HCT116 (cell line): ENCODE measurements at regions not wholly inside any gene's neighbourhood (a gene's known extent, or its start where the extent isn't known, plus 50 kb on each side); places are given as distances from the start of the nearest gene placed in this dataset.

ENCODE experiments used
- ATAC-seq: fragments of 200-7000 bp; cut with Tn5 transposase; 2 replicates; pipeline ENCODE4 v1.9.1; 2020; ENCODE audit warnings: mild to moderate bottlenecking, moderate library complexity
- BruUV-seq: library from RNA; stranded (reverse); fragments of 400-500 nt; replicated peaks from 2 replicates; lab custom pipeline; 2021; lab: Mats Ljungman, UMichigan
- CTCF ChIA-PET: fragments of 300-600 bp; sonication (Branson Sonifier 250); formaldehyde crosslinking; loops from one replicate; lab custom pipeline; 2021; ENCODE audit warnings: antibody characterized with exemption; lab: Charles Lee
- POLR2A ChIA-PET: fragments of 300-600, 350-600 bp; sonication (Branson Sonifier 250); formaldehyde crosslinking; loops from one replicate; lab custom pipeline; 2021; ENCODE audit warnings: antibody characterized with exemption; lab: Charles Lee
- RAD21 ChIA-PET, 2 experiments: fragments of 300-600 bp; sonication (Branson Sonifier 250); formaldehyde crosslinking; loops; one replicate each; lab custom pipeline; 2023; ENCODE audit warnings: low total read pairs in 2 of 2; ENCODE audit not compliant: uncharacterized antibody in 2 of 2, unreplicated experiment in 2 of 2, low non-redundant PET in 1 of 2; lab: Charles Lee
- DNase-seq: peaks from one replicate; pipeline ENCODE4 v3.0.0-alpha.2; 2010; ENCODE audit warnings: low read depth, low spot score
- H2AFZ ChIP-seq: fragments of 200-600 bp; shearing (Covaris generic), sonication (generic); 2 replicates; pipeline ENCODE4 v1.6.1; 2017; ENCODE audit warnings: low read depth, mixed run types, mixed read lengths, antibody characterized with exemption, low read length; ENCODE audit not compliant: poor library complexity, severe bottlenecking
- H3K27ac ChIP-seq: 2 replicates; pipeline ENCODE4 v1.5.1; 2012; ENCODE audit warnings: low read depth, low read length
- H3K27me3 ChIP-seq: fragments of 200-600 bp; sonication (generic); 2 replicates; pipeline ENCODE4 v1.6.1; 2016; ENCODE audit warnings: mixed run types, low read length, mixed read lengths; ENCODE audit not compliant: insufficient read depth
- H3K36me3 ChIP-seq, 2 experiments: fragments of 200-500 bp in 1 of 2; fragments of 200-600 bp in 1 of 2; sonication (Bioruptor generic) in 1 of 2; sonication (generic) in 1 of 2; 2 replicates each; pipeline versions ENCODE4 v1.5.1 to v1.6.1; 2014 to 2016; ENCODE audit warnings: low read length in 2 of 2, inconsistent platforms in 1 of 2, mixed read lengths in 1 of 2, mixed run types in 1 of 2; ENCODE audit not compliant: insufficient read depth in 2 of 2, control insufficient read depth in 1 of 2
- H3K4me1 ChIP-seq, 2 experiments: fragments of 200-600 bp in 1 of 2; sonication (generic) in 1 of 2; 2 replicates each; pipeline versions ENCODE4 v1.5.1 to v1.6.1; 2012 to 2017; ENCODE audit warnings: low read length in 2 of 2, inconsistent platforms in 1 of 2, mild to moderate bottlenecking in 1 of 2, mixed read lengths in 1 of 2, mixed run types in 1 of 2, moderate library complexity in 1 of 2; ENCODE audit not compliant: insufficient read depth in 2 of 2, control insufficient read depth in 1 of 2
- H3K4me2 ChIP-seq: fragments of 200-600 bp; sonication (generic); 2 replicates; pipeline ENCODE4 v1.6.1; 2017; ENCODE audit warnings: mixed run types, low read length, mixed read lengths
- H3K4me3 ChIP-seq, 2 experiments: fragments of 200-600 bp in 1 of 2; sonication (generic) in 1 of 2; replicated peaks in 1 of 2; 2 replicates each; pipeline ENCODE4 v1.5.1; 2011 to 2016; ENCODE audit warnings: low read length in 2 of 2, control low read depth in 1 of 2, low read depth in 1 of 2, mild to moderate bottlenecking in 1 of 2, mixed read lengths in 1 of 2, mixed run types in 1 of 2
- H3K79me2 ChIP-seq: fragments of 200-600 bp; sonication (generic); 2 replicates; pipeline ENCODE4 v1.6.1; 2017; ENCODE audit warnings: mild to moderate bottlenecking, mixed run types, low read length, moderate library complexity, mixed read lengths; ENCODE audit not compliant: insufficient read depth
- H3K9ac ChIP-seq: fragments of 200-600 bp; sonication (generic); 2 replicates; pipeline ENCODE4 v1.6.1; 2016; ENCODE audit warnings: low read length, mixed read lengths
- H3K9me2 ChIP-seq: fragments of 200-600 bp; sonication (generic), shearing (Covaris generic); 2 replicates; pipeline ENCODE4 v1.6.1; 2017; ENCODE audit warnings: mixed run types, mild to moderate bottlenecking, moderate library complexity; ENCODE audit not compliant: insufficient read depth
- H3K9me3 ChIP-seq, 2 experiments: fragments of 200-500 bp in 1 of 2; fragments of 200-600 bp in 1 of 2; sonication (Bioruptor generic) in 1 of 2; sonication (generic) in 1 of 2; 2 replicates each; pipeline ENCODE4 v1.6.1; 2014 to 2017; ENCODE audit warnings: low read length in 2 of 2, mixed read lengths in 2 of 2, inconsistent platforms in 1 of 2, low read depth in 1 of 2, mild to moderate bottlenecking in 1 of 2, mixed run types in 1 of 2, moderate library complexity in 1 of 2; ENCODE audit not compliant: control insufficient read depth in 1 of 2, insufficient read depth in 1 of 2
- H4K20me1 ChIP-seq: fragments of 200-600 bp; sonication (generic), shearing (Covaris generic); 2 replicates; pipeline ENCODE4 v1.6.1; 2017; ENCODE audit warnings: mixed run types, mild to moderate bottlenecking, moderate library complexity; ENCODE audit not compliant: insufficient read depth
- EGR1 ChIP-seq: IDR thresholded peaks from 2 replicates; pipeline ENCODE4 v1.6.1; 2012; ENCODE audit warnings: low read depth
- EZH2phosphoT487 ChIP-seq: fragments of 200-600 bp; IDR thresholded peaks from 2 replicates; pipeline ENCODE4 v1.6.1; 2018; ENCODE audit warnings: antibody characterized with exemption, borderline replicate concordance
- POLR2A ChIP-seq: IDR thresholded peaks from 2 replicates; pipeline ENCODE4 v1.7.0; 2011; ENCODE audit warnings: borderline replicate concordance; ENCODE audit not compliant: insufficient read depth, insufficient read length; ENCODE audit errors: extremely low read depth
- TCF7L2 ChIP-seq: IDR thresholded peaks from 2 replicates; pipeline ENCODE4 v1.7.0; 2011; ENCODE audit warnings: borderline replicate concordance, inconsistent platforms; ENCODE audit not compliant: insufficient read depth, insufficient read length; ENCODE audit errors: extremely low read depth
- ZFX ChIP-seq: fragments of 450-650 bp; IDR thresholded peaks from 2 replicates; pipeline ENCODE4 v1.6.1; 2017
- intact Hi-C: fragments of 100-400 bp; cut with micrococcal nuclease; formaldehyde crosslinking; loops from 2 replicates; pipeline ENCODE4 v1.10.0; 2022
- TF ChIP-seq, protein P1 (sequence below): IDR thresholded peaks from 2 replicates; pipeline ENCODE4 v1.6.1; 2012
- TF ChIP-seq, protein P2 (sequence below), 3 experiments: fragments of 200-600 bp in 1 of 3; sonication (generic) in 1 of 3; IDR thresholded peaks in 2 of 3; conservative IDR thresholded peaks in 1 of 3; 2 replicates each; pipeline ENCODE4 v1.5.1; 2012 to 2017; ENCODE audit warnings: low read depth in 2 of 3, low read length in 2 of 3, antibody characterized with exemption in 1 of 3, borderline replicate concordance in 1 of 3, control low read depth in 1 of 3, mild to moderate bottlenecking in 1 of 3, mixed read lengths in 1 of 3, mixed run types in 1 of 3, moderate library complexity in 1 of 3; ENCODE audit not compliant: insufficient read depth in 1 of 3
- TF ChIP-seq, protein P3 (sequence below): IDR thresholded peaks from 2 replicates; pipeline ENCODE4 v1.6.1; 2011; ENCODE audit warnings: mild to moderate bottlenecking, low read length, moderate library complexity; ENCODE audit not compliant: insufficient replicate concordance; ENCODE audit errors: extremely low read depth

DNA sequence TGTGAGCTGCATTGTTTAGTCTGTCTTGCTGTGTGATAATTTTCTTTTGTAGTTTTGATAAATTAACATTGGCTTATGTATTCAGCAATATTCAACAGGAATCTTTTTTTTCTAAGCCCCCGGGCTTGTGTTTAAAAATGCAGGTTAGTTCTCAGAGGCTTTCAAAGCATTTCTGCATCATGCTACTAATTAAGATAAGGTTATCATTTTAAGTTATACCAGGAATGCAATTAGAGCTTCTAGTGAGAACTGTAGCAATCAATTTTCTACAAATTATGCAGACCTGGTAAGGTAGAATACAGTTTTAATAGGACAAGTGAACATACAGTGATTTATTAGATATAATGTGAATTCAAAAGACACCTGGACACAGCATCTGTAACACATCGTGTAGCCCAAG is 179.2 kb downstream of the PRL start:
- no peaks in the 10 kb centered on the region for H3K79me2 ChIP-seq
- H3K36me3 ChIP-seq: no peaks in the 10 kb centered on the region
- no TSS peak for BruUV-seq
- intact Hi-C loops: no loop called here
- ChIA-PET RAD21 (no interaction called here), CTCF (no interaction called here), POLR2A (no interaction called here)
- no peak for ATAC-seq
- no peak overlapping the region for H3K9ac ChIP-seq
- H3K9me2 ChIP-seq: no peaks in the 10 kb centered on the region
- no peaks in the 10 kb centered on the region for H3K27me3 ChIP-seq
- no peak overlapping the region for H2AFZ ChIP-seq
- no peaks in the 10 kb centered on the region for H3K9me3 ChIP-seq
- TF ChIP-seq EZH2phosphoT487 (no peak), EGR1 (no peak)
- H3K27ac ChIP-seq: no peak overlapping the region
- no peak overlapping the region for H3K4me2 ChIP-seq
- no peak for DNase-seq
- no peak overlapping the region for H3K4me3 ChIP-seq
- no peaks in the 10 kb centered on the region for H4K20me1 ChIP-seq
- H3K4me1 ChIP-seq: peaks cover 0 to 5% of the 10 kb centered on the region in 2 experiments; a peak in 1 of 4 replicates

DNA sequence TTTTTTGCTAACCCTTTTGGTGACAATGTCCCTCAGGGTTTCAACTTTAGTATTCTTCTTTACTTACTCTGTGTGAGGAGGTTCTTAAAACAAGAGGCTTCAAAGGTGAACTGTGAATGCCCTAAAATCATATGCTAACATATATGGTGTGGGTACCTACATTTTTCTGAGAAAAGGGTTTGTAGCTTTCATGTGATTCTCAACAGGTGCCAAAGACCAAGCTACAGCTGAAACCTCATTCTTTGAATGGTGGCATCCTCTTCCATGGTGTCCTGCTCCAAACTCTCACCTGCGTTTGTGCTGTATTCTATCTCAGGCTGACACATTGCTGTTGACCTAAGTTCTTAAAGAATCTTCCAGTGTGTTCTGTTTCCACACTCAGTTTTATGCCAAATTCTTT is 177.3 kb downstream of the PRL start:
- no peak overlapping the region for H2AFZ ChIP-seq
- H3K36me3 ChIP-seq: no peaks in the 10 kb centered on the region
- no peaks in the 10 kb centered on the region for H3K27me3 ChIP-seq
- H3K79me2 ChIP-seq: no peaks in the 10 kb centered on the region
- ChIA-PET POLR2A (no interaction called here), RAD21 (no interaction called here), CTCF (no interaction called here)
- DNase-seq (no peak), ATAC-seq (no peak)
- H3K9me3 ChIP-seq: no peaks in the 10 kb centered on the region
- H4K20me1 ChIP-seq: no peaks in the 10 kb centered on the region
- TF ChIP-seq, protein P1, sequence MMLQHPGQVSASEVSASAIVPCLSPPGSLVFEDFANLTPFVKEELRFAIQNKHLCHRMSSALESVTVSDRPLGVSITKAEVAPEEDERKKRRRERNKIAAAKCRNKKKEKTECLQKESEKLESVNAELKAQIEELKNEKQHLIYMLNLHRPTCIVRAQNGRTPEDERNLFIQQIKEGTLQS: no peak
- H3K27ac ChIP-seq: no peak overlapping the region
- H3K4me3 ChIP-seq: no peak overlapping the region
- no peak overlapping the region for H3K9ac ChIP-seq
- H3K4me2 ChIP-seq: no peak overlapping the region
- H3K9me2 ChIP-seq: no peaks in the 10 kb centered on the region
- BruUV-seq: no TSS peak
- intact Hi-C loops: no loop called here
- H3K4me1 ChIP-seq: no peaks in the 10 kb centered on the region

DNA sequence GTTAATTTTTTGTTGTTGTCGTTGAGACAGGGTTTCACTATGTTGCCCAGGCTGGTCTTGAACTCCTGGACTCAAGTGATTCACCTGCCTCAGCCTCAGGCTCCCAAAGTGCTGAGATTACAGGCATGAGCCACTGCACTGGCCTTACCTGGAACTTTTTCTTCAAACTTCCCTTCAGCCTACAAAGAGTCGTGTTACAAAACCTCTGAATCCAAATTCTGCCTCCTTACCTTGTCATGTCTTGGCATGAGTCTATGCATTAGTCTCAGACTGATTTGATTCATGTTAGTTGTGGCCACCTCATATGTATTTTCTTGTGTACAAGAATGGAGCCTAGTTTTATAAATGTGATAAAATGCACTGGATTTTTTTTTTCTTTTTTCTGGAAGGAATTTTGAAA is 172.1 kb downstream of the PRL start:
- ATAC-seq: no peak
- RAD21 ChIA-PET: no interaction called here
- TF ChIP-seq POLR2A (no peak), EGR1 (no peak), ZFX (no peak), EZH2phosphoT487 (no peak), TCF7L2 (no peak)
- TF ChIP-seq, protein P2, sequence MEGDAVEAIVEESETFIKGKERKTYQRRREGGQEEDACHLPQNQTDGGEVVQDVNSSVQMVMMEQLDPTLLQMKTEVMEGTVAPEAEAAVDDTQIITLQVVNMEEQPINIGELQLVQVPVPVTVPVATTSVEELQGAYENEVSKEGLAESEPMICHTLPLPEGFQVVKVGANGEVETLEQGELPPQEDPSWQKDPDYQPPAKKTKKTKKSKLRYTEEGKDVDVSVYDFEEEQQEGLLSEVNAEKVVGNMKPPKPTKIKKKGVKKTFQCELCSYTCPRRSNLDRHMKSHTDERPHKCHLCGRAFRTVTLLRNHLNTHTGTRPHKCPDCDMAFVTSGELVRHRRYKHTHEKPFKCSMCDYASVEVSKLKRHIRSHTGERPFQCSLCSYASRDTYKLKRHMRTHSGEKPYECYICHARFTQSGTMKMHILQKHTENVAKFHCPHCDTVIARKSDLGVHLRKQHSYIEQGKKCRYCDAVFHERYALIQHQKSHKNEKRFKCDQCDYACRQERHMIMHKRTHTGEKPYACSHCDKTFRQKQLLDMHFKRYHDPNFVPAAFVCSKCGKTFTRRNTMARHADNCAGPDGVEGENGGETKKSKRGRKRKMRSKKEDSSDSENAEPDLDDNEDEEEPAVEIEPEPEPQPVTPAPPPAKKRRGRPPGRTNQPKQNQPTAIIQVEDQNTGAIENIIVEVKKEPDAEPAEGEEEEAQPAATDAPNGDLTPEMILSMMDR (IDR thresholded peaks at IDR 0.05 in 2 of 3, conservative IDR thresholded peaks at IDR 0.05 in 1 of 3; ENCODE audit: borderline replicate concordance in 1 of 3, insufficient read depth in 1 of 3, low read depth in 2 of 3, low read length in 2 of 3): no peak
- TF ChIP-seq, protein P3, sequence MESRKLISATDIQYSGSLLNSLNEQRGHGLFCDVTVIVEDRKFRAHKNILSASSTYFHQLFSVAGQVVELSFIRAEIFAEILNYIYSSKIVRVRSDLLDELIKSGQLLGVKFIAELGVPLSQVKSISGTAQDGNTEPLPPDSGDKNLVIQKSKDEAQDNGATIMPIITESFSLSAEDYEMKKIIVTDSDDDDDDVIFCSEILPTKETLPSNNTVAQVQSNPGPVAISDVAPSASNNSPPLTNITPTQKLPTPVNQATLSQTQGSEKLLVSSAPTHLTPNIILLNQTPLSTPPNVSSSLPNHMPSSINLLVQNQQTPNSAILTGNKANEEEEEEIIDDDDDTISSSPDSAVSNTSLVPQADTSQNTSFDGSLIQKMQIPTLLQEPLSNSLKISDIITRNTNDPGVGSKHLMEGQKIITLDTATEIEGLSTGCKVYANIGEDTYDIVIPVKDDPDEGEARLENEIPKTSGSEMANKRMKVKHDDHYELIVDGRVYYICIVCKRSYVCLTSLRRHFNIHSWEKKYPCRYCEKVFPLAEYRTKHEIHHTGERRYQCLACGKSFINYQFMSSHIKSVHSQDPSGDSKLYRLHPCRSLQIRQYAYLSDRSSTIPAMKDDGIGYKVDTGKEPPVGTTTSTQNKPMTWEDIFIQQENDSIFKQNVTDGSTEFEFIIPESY: no peak
- TF ChIP-seq, protein P1: no peak

More for the DNA sequence above, 172.1 kb downstream of the PRL start:
- Histone ChIP-seq H3K4me1 (no peaks in the 10 kb centered on the region), H3K9ac (no peak overlapping the region), H3K27ac (no peak overlapping the region), H4K20me1 (no peaks in the 10 kb centered on the region), H3K4me2 (no peak overlapping the region), H2AFZ (no peak overlapping the region), H3K4me3 (no peak overlapping the region), H3K36me3 (no peaks in the 10 kb centered on the region), H3K79me2 (no peaks in the 10 kb centered on the region), H3K9me3 (no peaks in the 10 kb centered on the region), H3K27me3 (no peaks in the 10 kb centered on the region), H3K9me2 (no peaks in the 10 kb centered on the region)
- CTCF ChIA-PET: no interaction called here
- DNase-seq: no peak
- no TSS peak for BruUV-seq
- POLR2A ChIA-PET: no interaction called here
- intact Hi-C loops: no loop called here
